Left kidney (tissue), 1 donor: ENCODE measurements at regions not wholly inside any gene's neighbourhood (a gene's known extent, or its start where the extent isn't known, plus 50 kb on each side); places are given as distances from the start of the nearest gene placed in this dataset.

ENCODE experiments used
- DNase-seq: peaks from one replicate; pipeline ENCODE4 v3.0.0-alpha.2; 2013

GRCh38 chr10:111511751-111512150 is 434.9 kb downstream of the ADRA2A start:
- peak; percentile 20 for DNase-seq

DNA sequence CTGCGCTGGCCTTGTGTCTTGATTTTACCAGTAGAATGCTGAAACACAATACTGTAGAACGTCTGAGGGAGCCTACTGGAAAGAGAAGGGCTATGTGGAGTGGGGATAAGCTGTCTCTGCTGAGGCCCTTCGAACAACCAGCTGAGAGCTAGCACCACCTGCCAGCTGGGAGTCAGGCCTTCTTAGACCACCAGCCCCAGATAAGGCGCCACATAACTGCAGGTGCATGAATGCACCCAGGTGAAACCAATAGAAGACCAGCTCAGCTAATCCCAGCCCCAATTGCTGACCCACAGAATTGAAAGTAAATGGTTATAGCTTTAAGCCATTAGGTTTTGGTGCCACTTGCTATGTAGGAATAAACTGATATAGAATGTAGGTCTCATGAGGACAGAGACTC is 438.4 kb downstream of the ADRA2A start:
- DNase-seq: no peak

- no peak for DNase-seq
Measured at GRCh38 chr10:111515706-111516105, 438.9 kb downstream of the ADRA2A start.

- no peak for DNase-seq
Measured at GRCh38 chr10:111516144-111516543, 439.3 kb downstream of the ADRA2A start.

DNA sequence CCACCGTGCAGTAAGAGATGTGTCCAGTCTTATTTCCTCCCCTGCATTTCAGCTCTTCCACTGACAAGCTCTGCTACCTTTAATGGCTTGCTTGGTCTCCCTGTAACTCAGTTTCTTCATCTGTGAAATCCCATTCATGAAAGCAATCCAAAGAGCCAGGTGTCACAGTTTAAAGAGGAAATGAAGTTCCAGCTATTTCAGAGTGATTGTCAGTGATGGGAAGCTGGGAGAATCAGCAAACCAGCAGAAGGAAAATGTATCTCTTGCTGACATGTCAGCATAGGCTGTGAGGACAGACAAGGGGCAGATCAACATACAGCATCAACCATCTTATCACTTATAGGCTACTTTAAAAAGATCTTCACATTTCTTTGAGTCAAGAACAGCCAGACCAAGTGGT is 445.3 kb downstream of the ADRA2A start:
- no peak for DNase-seq

DNA sequence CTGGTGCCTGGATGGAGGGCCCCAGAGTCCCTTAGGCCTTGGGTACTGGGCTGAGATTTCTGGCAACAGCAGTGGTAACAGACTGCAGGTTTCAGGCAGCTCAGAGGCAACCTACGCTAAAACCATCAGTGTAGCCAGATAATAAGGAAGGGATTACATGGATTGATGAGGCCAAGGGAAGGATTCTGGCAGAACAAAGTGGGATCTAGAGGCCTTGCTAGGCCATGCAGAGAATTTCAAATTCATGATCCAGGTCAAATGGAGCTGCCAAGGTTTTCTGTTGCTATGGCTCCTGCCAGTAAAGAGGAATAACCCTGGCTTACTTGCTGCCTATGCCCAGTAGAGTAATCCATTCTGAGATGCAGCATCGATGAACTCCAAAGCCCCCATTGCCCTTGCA is 445.7 kb downstream of the ADRA2A start:
- DNase-seq: no peak

DNA sequence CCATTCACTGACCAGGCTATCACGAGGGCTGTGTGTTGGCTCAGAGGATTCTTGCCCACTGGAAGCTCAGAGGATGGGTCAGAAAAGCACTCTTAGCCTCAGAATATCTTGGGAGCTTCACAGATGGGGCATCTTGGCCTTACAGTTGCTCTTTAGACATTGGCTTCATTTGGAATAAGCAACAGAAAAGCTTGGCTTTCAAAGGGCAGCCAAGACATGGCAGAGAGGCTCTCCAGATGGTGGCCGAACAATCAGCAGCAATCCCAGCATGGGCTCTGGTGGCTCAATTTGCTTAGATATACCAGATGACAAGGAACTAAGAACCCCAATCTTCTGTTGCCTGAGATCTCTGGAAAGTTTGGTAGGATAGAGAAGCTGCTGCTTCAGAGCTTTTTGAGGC is 446.2 kb downstream of the ADRA2A start:
- DNase-seq: no peak

DNA sequence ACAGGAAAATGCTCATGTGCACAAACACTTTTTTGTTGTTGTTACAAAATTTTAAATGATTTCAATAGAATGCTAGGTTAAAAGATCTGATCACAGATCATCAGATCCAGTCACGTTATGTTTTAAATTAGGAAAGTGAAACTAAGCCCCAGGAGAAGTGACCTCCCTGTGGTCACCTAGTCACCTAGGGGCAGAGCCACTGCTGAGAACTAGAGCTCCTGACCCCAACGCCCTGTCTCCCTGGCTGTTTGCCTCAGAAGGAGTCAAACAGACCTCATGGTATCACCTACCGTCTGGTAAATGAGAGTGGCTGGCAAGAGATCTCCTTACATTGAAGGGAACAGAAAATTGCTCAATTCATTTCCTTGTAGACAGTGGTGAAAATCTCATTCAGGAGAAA is 447.3 kb downstream of the ADRA2A start:
- DNase-seq: no peak

- no peak for DNase-seq
Measured at GRCh38 chr10:111525696-111526095, 448.9 kb downstream of the ADRA2A start.

GRCh38 chr10:111531690-111532089 is 454.9 kb downstream of the ADRA2A start:
- no peak for DNase-seq

- no peak for DNase-seq
Measured at GRCh38 chr10:111532139-111532538, 455.3 kb downstream of the ADRA2A start.

- DNase-seq: no peak
Measured at GRCh38 chr10:111539246-111539645, 462.4 kb downstream of the ADRA2A start.

DNA sequence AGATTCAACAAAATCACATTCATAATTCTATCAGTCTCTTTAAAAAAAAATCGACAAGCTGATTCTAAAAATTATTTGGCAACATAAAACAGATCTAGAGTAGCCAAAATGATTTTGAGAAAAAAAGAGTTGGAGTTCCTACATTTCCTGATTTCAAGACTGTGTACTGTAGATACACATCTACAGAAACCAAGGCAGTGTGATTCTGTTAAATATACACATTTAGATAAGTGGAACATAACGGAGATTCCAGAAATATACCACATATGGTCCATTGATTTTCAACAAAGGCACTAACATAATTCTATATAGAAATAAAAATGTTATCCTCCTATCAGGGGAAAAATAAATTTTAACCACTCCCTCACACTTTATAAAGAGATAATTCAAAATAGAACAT is 467.0 kb downstream of the ADRA2A start:
- DNase-seq: no peak

- no peak for DNase-seq
Measured at GRCh38 chr10:111545861-111546605, 469.2 kb downstream of the ADRA2A start.

- no peak for DNase-seq
Measured at GRCh38 chr10:111548084-111548726, 471.4 kb downstream of the ADRA2A start.

GRCh38 chr10:111551001-111551400 is 474.2 kb downstream of the ADRA2A start:
- DNase-seq: no peak

GRCh38 chr10:111556666-111557065 is 479.8 kb downstream of the ADRA2A start:
- DNase-seq: no peak

GRCh38 chr10:111558211-111558610 is 481.4 kb downstream of the ADRA2A start:
- DNase-seq: no peak

- no peak for DNase-seq
Measured at GRCh38 chr10:111560027-111560426, 483.2 kb downstream of the ADRA2A start.

DNA sequence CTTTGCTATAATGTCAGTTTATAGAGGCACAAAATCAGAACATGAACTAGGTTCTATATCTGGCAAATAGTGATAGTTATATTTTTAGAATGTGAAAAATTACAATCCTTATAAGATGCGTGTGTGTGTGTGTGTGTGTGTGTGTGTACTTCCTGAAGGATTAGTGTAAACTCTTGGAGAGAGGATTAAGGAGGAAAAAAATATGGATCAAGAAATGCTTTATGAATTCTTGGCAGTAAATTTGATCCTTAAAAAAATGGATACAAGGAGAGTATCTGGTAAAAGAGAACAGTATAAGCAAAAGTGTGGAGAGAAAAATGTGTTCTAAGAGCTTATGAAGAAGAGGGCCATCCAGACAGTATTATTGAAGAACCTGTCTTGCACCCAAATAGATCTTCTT is 484.3 kb downstream of the ADRA2A start:
- DNase-seq: no peak

GRCh38 chr10:111565542-111565941 is 488.7 kb downstream of the ADRA2A start:
- no peak for DNase-seq

GRCh38 chr10:111578076-111578475 is 501.2 kb downstream of the ADRA2A start:
- DNase-seq: no peak

DNA sequence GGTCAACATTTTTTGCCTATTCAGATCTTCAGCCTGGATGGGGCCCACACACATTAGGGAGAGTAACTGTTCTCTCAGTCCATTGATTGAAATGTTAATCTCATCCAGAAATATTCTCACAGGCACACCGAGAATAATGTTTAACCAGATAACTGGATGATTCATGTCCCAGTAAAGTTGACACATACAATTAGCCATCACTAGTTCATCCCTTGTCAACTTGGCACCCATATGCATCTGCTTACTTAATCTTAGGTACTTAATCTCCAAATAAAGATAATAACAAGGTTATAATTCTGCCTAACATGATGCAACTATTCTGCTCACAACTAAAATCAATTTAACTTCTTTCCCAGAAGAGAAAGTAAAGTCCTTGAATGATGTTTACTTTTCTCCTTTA is 502.6 kb downstream of the ADRA2A start:
- no peak for DNase-seq

GRCh38 chr10:111590703-111591102 is 513.9 kb downstream of the ADRA2A start:
- no peak for DNase-seq
